Gastrocnemius medialis (tissue), 4 donors: ENCODE measurements at regions not wholly inside any gene's neighbourhood (a gene's known extent, or its start where the extent isn't known, plus 50 kb on each side); places are given as distances from the start of the nearest gene placed in this dataset.

Source experiments
- POLR2A ChIP-seq, 2 donors: fragments of 450-650 bp; IDR thresholded peaks; one replicate each; pipeline ENCODE4 v1.6.1; 2017; ENCODE audit warnings: antibody characterized with exemption in 2 of 2, mild to moderate bottlenecking in 2 of 2, moderate library complexity in 2 of 2
- TF ChIP-seq, protein P1 (sequence below), 5 experiments: fragments of 450-650 bp in 3 of 5; fragments of 200-600 bp in 2 of 5; sonication (generic) in 2 of 5; IDR thresholded peaks in 4 of 5; conservative IDR thresholded peaks in 1 of 5; 1 replicate in 4 of 5; 2 replicates in 1 of 5; pipeline ENCODE4 v1.5.1; 2016 to 2019; ENCODE audit warnings: antibody characterized with exemption in 5 of 5, mild to moderate bottlenecking in 3 of 5, moderate library complexity in 3 of 5

DNA sequence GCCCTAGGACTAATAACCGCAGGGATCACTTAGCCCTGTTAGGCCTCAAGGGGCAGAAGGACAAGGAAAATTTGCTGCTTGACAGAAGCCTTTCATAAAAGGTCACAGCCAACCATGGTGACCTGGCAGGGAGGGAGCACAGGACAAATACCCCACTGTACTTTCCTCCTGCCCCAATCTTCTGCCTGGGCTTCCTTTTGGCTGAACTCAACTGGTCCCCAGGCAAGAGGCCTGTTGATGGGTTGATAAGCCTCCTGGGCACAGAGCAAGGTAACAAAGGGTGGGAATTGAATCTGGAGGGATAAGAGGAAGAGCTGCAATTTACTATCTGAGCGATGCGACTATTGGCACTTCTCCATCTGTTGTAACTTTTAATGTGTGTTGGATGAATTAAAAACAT lies 392.9 kb downstream of the RASEF start:
- no peak for TF ChIP-seq POLR2A (IDR thresholded peaks at IDR 0.05)
- TF ChIP-seq, protein P1, sequence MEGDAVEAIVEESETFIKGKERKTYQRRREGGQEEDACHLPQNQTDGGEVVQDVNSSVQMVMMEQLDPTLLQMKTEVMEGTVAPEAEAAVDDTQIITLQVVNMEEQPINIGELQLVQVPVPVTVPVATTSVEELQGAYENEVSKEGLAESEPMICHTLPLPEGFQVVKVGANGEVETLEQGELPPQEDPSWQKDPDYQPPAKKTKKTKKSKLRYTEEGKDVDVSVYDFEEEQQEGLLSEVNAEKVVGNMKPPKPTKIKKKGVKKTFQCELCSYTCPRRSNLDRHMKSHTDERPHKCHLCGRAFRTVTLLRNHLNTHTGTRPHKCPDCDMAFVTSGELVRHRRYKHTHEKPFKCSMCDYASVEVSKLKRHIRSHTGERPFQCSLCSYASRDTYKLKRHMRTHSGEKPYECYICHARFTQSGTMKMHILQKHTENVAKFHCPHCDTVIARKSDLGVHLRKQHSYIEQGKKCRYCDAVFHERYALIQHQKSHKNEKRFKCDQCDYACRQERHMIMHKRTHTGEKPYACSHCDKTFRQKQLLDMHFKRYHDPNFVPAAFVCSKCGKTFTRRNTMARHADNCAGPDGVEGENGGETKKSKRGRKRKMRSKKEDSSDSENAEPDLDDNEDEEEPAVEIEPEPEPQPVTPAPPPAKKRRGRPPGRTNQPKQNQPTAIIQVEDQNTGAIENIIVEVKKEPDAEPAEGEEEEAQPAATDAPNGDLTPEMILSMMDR (IDR thresholded peaks at IDR 0.05 in 4 of 5, conservative IDR thresholded peaks at IDR 0.05 in 1 of 5) = no peak
